BLaER1 treated with 17β-estradiol and CSF1 and Interleukin-3, amounts not matched to agents 10 nM and 100 nM (cell line): ENCODE measurements at regions not wholly inside any gene's neighbourhood (a gene's known extent, or its start where the extent isn't known, plus 50 kb on each side); places are given as distances from the start of the nearest gene placed in this dataset.
"Not testable (repeated sequence)": the region's sequence is repeated elsewhere in the genome, so short reads cannot be mapped to it uniquely, and the experiment has no call there.

Experiments used
- H3K27ac ChIP-seq, 11 experiments: shearing (Covaris generic); formaldehyde crosslinking; 2 replicates each; pipeline ENCODE4 v1.8.1; 2022
- H3K27me3 ChIP-seq, 11 experiments: shearing (Covaris generic); formaldehyde crosslinking; 2 replicates each; pipeline ENCODE4 v1.8.1; 2022
- H3K36me3 ChIP-seq, 11 experiments: shearing (Covaris generic); formaldehyde crosslinking; 2 replicates each; pipeline ENCODE4 v1.8.1; 2022
- H3K4me1 ChIP-seq, 10 experiments: shearing (Covaris generic); formaldehyde crosslinking; 2 replicates each; pipeline ENCODE4 v1.8.1; 2022
- H3K4me2 ChIP-seq, 11 experiments: shearing (Covaris generic); formaldehyde crosslinking; 2 replicates each; pipeline ENCODE4 v1.8.1; 2022
- H3K4me3 ChIP-seq, 10 experiments: shearing (Covaris generic); formaldehyde crosslinking; 2 replicates each; pipeline ENCODE4 v1.8.1; 2022
- H3K9ac ChIP-seq, 11 experiments: shearing (Covaris generic); formaldehyde crosslinking; 2 replicates each; pipeline ENCODE4 v1.8.1; 2022
- H3K9me3 ChIP-seq, 11 experiments: shearing (Covaris generic); formaldehyde crosslinking; replicated peaks in 1 of 11; 2 replicates each; pipeline ENCODE4 v1.8.1; 2022
- H4K20me1 ChIP-seq, 11 experiments: shearing (Covaris generic); formaldehyde crosslinking; 2 replicates each; pipeline ENCODE4 v1.8.1; 2022
- Cebpa-rat ChIP-seq, 11 experiments: shearing (Covaris generic); IDR thresholded peaks; 2 replicates each; pipeline ENCODE4 v1.8.1; 2022

DNA sequence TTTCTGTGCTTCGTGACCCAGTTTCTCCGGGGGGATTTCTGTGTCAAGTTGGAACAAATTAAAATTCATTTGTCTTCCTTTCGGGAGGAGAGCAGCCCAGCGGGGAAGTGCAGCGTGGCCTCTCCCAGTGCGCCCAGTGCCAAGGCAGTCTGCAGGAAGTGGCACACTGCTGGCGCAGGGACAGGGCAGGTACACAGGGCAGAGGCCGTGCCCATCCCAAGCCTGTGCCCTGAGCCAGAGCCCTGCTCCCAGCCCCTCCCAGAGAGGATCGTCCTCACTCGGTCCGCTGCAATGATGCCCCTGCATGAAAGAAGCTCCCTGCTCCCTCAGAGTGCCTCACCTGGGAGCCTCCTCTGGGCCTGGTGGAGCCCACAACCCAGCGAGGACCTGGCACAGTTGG, 82.4 kb upstream of the PPP1R26 start:
- Histone ChIP-seq H4K20me1 (peaks cover 0 to 5% (median 0%) of the 10 kb centered on the region in 11 experiments; a peak in 2 of 22 replicates), H3K27me3 (no peaks in the 10 kb centered on the region), H3K4me1 (peaks cover 0 to 1% (median 0%) of the 10 kb centered on the region in 10 experiments; a peak in 1 of 20 replicates), H3K27ac (no peak overlapping the region), H3K4me3 (no peak overlapping the region), H3K36me3 (no peaks in the 10 kb centered on the region), H3K9ac (no peak overlapping the region), H3K4me2 (no peak overlapping the region), H3K9me3 (peaks cover 21 to 33% (median 28%) of the 10 kb centered on the region in 11 experiments)
- TF ChIP-seq Cebpa-rat (IDR thresholded peaks at IDR 0.05): no peak

DNA sequence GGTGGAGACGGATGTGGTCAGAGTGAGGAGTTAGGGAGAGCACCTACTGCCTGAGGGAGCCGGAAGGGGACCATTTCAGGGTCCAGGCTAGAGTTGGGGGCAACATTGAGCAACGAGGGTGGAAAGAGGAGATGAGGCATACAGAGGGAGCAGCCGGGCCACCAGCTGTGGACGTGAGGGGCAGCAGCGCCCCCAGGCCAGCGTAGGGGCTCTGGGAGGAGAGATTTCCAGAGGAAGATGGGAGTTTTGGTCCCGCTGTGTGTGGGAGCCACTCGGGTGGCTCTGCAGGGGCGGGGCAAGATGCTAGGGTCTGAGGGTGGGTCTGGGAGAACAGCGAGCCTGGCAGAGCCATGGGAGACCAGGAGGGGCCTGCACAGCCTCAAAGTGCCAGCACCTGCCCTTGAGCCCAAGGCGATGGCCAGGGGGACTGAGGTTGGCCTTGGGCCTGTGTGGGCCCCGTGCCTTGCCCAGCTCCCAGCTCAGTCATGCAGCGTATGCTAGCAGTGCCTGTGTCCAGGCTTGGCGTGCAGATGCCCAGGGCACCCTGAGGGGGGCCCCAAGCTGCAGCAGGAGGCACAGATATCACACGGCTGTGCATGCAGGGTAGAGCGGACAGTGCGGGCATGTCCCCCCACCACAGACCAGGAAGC, 80.5 kb upstream of the PPP1R26 start:
- H3K36me3 ChIP-seq: no peaks in the 10 kb centered on the region

DNA sequence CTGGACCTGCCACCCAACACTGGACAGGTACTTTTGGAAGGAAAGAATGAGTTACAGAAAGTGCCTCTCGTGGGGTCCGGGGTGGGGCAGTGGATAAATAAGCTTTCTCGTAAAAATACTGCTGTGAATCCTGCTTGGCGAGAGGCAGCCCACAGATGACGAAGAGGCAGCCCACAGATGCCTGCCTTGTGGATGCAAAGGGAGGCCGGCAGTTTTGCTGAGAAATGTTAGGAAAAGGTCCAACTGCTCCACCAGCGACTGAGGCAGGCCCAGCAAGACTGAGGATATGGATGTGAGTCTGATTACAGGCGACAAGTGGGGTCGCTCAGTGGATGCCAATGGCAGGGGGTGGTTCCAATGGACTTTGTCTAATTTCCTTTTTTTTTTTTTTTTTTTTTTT, 79.1 kb upstream of the PPP1R26 start:
- H3K36me3 ChIP-seq: no peaks in the 10 kb centered on the region
- no peaks in the 10 kb centered on the region for H3K4me1 ChIP-seq
- H3K9ac ChIP-seq: no peak overlapping the region
- no peak for TF ChIP-seq Cebpa-rat (IDR thresholded peaks at IDR 0.05)
- peaks cover 18 to 26% (median 22%) of the 10 kb centered on the region in 11 experiments for H3K9me3 ChIP-seq
- H3K27ac ChIP-seq: no peak overlapping the region
- H3K27me3 ChIP-seq: no peaks in the 10 kb centered on the region
- H4K20me1 ChIP-seq: peaks cover 0 to 20% (median 0%) of the 10 kb centered on the region in 11 experiments; a peak in 2 of 22 replicates
- no peak overlapping the region for H3K4me3 ChIP-seq
- no peak overlapping the region for H3K4me2 ChIP-seq

More for the DNA sequence above, 80.5 kb upstream of the PPP1R26 start:
- no peak for TF ChIP-seq Cebpa-rat (IDR thresholded peaks at IDR 0.05)
- H4K20me1 ChIP-seq: peaks cover 0 to 13% (median 0%) of the 10 kb centered on the region in 11 experiments; a peak in 2 of 22 replicates
- no peak overlapping the region for H3K4me3 ChIP-seq
- no peak overlapping the region for H3K27ac ChIP-seq
- H3K9me3 ChIP-seq: peaks cover 21 to 33% (median 28%) of the 10 kb centered on the region in 11 experiments
- H3K9ac ChIP-seq: no peak overlapping the region
- no peaks in the 10 kb centered on the region for H3K4me1 ChIP-seq
- no peaks in the 10 kb centered on the region for H3K27me3 ChIP-seq
- no peak overlapping the region for H3K4me2 ChIP-seq

- no peaks in the 10 kb centered on the region for H3K27me3 ChIP-seq
- H3K9ac ChIP-seq: no peak overlapping the region
- H3K4me1 ChIP-seq: no peaks in the 10 kb centered on the region
- H3K4me3 ChIP-seq: no peak overlapping the region
- H3K27ac ChIP-seq: no peak overlapping the region
- no peak overlapping the region for H3K4me2 ChIP-seq
- no peaks in the 10 kb centered on the region for H3K36me3 ChIP-seq
- H4K20me1 ChIP-seq: peaks cover 0 to 20% (median 0%) of the 10 kb centered on the region in 11 experiments; a peak in 2 of 22 replicates
- H3K9me3 ChIP-seq: peaks cover 11 to 19% (median 15%) of the 10 kb centered on the region in 11 experiments
- no peak for TF ChIP-seq Cebpa-rat (IDR thresholded peaks at IDR 0.05)
These were observed 78.4 kb upstream of the PPP1R26 start for GRCh38 chr9:135401218-135401617.

- Histone ChIP-seq H3K4me2 (no peak overlapping the region), H3K27ac (no peak overlapping the region), H3K27me3 (no peaks in the 10 kb centered on the region; a peak in 1 of 22 replicates), H3K4me1 (no peaks in the 10 kb centered on the region), H3K9me3 (peaks cover 4 to 12% (median 7%) of the 10 kb centered on the region in 11 experiments; a peak in 19 of 22 replicates), H3K4me3 (no peak overlapping the region), H4K20me1 (peaks cover 0 to 20% (median 0%) of the 10 kb centered on the region in 11 experiments; a peak in 2 of 22 replicates), H3K36me3 (no peaks in the 10 kb centered on the region), H3K9ac (no peak overlapping the region)
- no peak for TF ChIP-seq Cebpa-rat (IDR thresholded peaks at IDR 0.05)
These were observed 77.4 kb upstream of the PPP1R26 start for GRCh38 chr9:135402048-135402738.

DNA sequence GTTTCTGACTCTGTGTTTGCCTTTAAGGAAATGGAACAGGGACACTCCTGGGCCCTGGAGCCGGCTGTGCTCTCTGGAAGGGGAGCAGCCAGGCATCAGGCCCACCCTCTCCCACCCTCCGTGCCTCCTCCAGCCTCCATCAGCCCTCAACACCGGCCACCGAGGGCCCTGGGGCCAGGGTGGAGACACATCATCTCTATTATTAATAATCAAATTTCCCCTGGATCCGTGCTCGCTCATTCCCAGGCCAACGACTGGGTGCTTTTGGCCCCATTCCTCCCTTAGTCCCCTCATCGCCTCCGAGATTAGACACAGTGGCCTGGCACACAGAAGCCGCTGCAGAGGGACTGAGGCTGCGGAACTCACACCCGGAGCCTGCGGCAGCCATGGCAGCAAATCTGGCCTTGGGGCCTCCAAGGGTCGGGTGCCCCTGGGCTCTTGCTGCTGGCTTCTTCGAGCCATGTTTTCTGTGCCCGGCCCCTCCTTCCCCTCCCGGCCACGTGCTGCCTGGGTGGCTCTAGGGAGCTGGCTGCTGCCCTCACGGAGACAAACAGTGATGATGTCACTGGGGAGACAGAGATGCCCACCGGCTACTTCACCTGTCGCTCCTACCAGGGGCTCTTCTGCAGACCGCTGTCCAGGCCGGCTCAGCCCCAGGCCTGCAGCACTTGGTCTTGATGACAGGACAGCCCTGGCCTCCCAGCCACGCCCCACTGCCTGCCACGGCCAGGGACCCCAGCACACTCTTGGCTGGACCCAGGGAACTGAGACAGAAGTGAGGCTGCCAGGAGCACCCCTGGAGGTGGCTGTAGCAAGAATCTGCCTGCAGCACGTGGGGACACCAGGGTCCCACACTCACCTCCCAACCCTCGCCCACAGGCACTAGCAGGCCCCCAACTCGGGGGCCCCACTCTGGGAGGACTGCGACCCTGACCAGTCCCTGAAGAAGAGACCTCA, 76.6 kb upstream of the PPP1R26 start:
- Histone ChIP-seq H3K27ac (no peak overlapping the region), H3K36me3 (no peaks in the 10 kb centered on the region), H3K9me3 (peaks cover 0 to 11% (median 8%) of the 10 kb centered on the region in 11 experiments; a peak in 13 of 22 replicates), H3K9ac (no peak overlapping the region), H3K4me2 (no peak overlapping the region), H4K20me1 (peaks cover 0 to 20% (median 0%) of the 10 kb centered on the region in 11 experiments; a peak in 2 of 22 replicates), H3K4me3 (no peak overlapping the region), H3K4me1 (no peaks in the 10 kb centered on the region), H3K27me3 (no peaks in the 10 kb centered on the region; a peak in 1 of 22 replicates)
- no peak for TF ChIP-seq Cebpa-rat (IDR thresholded peaks at IDR 0.05)

GRCh38 chr9:135403733-135404450, 75.7 kb upstream of the PPP1R26 start:
- TF ChIP-seq Cebpa-rat (IDR thresholded peaks at IDR 0.05): no peak

DNA sequence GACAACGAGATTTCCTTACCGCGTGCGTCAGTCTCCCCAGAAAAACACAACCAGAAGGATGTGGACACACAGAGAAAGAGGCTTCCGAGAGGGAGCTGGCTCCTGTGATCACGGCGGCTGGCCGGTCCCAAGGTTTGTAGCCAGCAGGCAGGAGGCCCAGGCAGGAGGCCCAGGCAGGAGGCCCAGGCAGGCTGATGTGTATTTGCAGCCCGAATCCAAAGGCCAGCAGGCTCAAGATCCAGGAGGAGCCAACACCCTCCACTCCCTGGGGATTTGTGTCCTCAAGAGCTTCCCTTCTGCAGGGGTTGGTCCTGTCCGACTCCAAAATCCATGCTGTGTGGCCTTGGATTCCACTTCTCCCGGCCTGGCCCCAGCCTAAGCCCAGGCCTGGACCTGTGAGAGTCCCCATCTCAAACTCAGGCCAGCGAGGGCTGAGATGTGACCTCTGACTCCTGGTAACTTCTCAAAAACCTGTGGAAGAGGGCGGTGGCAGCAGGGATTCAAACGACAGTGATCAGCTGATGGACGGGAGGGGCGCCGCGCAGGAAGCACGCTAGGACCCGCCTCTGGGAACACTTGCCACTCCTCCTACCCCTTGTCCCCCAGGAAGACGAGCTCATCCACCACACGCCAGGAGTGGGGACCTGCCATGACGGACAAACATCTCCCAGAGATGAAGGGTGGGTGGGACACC, 75.0 kb upstream of the PPP1R26 start:
- no peaks in the 10 kb centered on the region for H3K36me3 ChIP-seq
- no peaks in the 10 kb centered on the region for H3K4me1 ChIP-seq
- H3K9ac ChIP-seq: no peak overlapping the region
- no peak for TF ChIP-seq Cebpa-rat (IDR thresholded peaks at IDR 0.05)
- no peaks in the 10 kb centered on the region; a peak in 1 of 22 replicates for H3K27me3 ChIP-seq
- H3K4me2 ChIP-seq: no peak overlapping the region
- H3K9me3 ChIP-seq: peaks cover 0 to 13% (median 7%) of the 10 kb centered on the region in 11 experiments; a peak in 12 of 22 replicates
- no peak overlapping the region for H3K4me3 ChIP-seq
- H4K20me1 ChIP-seq: peaks cover 0 to 26% (median 0%) of the 10 kb centered on the region in 11 experiments; a peak in 3 of 22 replicates
- H3K27ac ChIP-seq: no peak overlapping the region

More at GRCh38 chr9:135403733-135404450, 75.7 kb upstream of the PPP1R26 start:
- no peak overlapping the region for H3K27ac ChIP-seq
- H4K20me1 ChIP-seq: peaks cover 0 to 20% (median 0%) of the 10 kb centered on the region in 11 experiments; a peak in 2 of 22 replicates
- no peak overlapping the region for H3K4me3 ChIP-seq
- no peak overlapping the region for H3K9ac ChIP-seq
- H3K27me3 ChIP-seq: no peaks in the 10 kb centered on the region; a peak in 1 of 22 replicates
- no peak overlapping the region for H3K4me2 ChIP-seq
- no peaks in the 10 kb centered on the region for H3K4me1 ChIP-seq
- H3K9me3 ChIP-seq: peaks cover 0 to 13% (median 7%) of the 10 kb centered on the region in 11 experiments; a peak in 12 of 22 replicates
- no peaks in the 10 kb centered on the region for H3K36me3 ChIP-seq

- not testable (repeated sequence) for H3K9ac ChIP-seq, H3K36me3 ChIP-seq, H3K4me1 ChIP-seq, H3K27ac ChIP-seq, H3K4me3 ChIP-seq, H3K27me3 ChIP-seq, H3K4me2 ChIP-seq
- Histone ChIP-seq H4K20me1 (peaks cover 0 to 31% (median 0%) of the 10 kb centered on the region in 11 experiments; a peak in 4 of 22 replicates), H3K9me3 (peaks cover 0 to 13% (median 7%) of the 10 kb centered on the region in 11 experiments; a peak in 12 of 22 replicates)
These were observed 74.5 kb upstream of the PPP1R26 start for GRCh38 chr9:135405145-135405464.
